NCI-H1048 (cell line): ENCODE measurements at regions not wholly inside any gene's neighbourhood (a gene's known extent, or its start where the extent isn't known, plus 50 kb on each side); places are given as distances from the start of the nearest gene placed in this dataset.

Experiments used
- DNase-seq: peaks from one replicate; lab custom pipeline; 2025; lab: John Stamatoyannopoulos, UW

DNA sequence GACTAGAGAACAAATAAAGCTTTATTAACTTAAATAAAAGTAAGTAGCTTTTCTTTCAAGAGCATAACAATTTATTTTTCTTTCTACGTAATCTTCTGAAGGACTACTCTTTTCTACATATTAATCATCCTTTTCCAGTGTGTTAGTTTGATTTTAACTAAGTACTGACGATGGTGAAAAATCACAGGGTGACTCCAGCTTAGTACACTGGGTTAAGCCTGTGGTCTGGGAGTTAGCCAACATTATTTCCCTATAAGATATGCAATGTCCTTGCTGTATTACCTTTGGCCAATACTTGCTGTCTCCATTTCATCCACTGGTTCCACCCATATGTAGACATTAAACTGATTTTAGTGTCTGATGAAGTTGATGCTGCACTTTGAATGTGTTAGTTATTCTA, 508.6 kb upstream of the SUCLG2 start:
- DNase-seq: no peak

DNA sequence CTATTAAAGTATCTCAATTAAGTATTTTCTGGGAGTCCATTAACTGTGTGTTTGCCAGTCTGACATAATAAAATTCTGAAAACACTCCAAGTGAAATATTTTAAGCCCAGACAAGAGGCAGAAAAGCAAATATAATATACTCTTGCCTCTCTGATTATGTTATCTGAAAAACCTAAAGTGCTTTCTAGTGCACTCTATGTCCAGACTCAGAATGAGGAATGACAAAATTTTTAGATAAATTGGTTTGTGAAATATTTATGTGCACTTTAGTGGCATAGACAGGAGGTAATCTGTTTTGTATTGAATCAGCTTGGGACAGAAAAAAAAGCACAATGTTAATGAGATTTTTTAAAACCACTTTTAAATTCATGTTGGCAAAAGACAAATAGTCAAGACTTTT, 508.2 kb upstream of the SUCLG2 start:
- no peak for DNase-seq

DNA sequence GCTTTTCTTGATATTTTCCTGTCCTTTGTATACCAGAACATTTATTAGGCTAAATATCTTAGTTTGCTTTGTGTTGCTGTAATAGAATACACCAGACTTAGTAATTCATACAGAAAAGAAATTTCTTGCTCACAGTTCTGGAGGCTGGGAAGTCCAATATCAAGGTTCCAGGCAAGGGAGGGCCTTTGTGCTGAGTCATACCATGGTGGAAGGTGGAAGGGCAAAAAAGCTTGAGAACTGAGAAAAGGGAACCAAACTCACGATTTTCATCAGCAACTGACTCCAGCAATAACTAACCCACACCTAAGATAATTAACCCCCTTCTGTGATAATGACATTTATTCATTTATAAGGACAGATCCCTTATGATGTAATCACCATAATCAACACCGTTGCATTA, 496.9 kb upstream of the SUCLG2 start:
- no peak for DNase-seq

DNA sequence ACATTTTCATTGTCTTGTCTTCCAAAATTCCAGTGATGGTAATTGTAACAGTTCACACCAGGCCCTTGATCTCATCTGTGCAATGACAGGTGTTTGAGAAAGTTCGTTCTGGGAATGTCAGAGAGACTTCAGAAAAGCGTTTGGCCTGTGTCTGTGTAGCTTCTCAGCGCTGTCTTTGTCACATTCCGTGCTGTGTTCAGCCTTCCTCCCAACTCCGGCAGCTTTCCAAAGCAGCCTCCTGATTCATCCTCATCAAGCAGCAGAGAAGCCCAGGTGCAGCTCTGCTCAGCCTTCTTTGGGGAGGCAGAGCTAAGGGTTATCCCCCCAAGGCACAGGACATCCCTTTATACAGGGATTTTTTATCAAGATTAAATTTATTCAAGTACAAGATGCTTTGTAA, 494.0 kb upstream of the SUCLG2 start:
- no peak for DNase-seq

DNA sequence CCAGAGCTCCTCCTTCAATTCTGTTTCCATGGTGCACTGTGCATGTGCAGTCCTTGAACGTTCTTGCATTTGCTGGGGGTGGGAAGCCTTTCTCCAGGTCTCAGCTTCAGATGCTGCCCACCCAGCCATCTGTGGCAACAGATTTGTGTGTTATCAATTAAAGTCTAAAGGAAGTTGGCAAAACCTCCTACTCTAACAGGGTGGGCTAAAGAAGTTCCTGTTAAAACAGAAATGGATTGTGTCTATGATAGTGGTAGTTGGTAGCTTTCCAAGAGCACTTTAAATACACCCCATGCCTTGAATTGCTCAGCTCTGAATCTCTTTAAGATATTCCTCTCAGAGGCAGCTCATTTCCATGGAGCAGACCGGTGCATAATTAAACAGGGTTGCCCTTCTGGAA, 488.0 kb upstream of the SUCLG2 start:
- no peak for DNase-seq

DNA sequence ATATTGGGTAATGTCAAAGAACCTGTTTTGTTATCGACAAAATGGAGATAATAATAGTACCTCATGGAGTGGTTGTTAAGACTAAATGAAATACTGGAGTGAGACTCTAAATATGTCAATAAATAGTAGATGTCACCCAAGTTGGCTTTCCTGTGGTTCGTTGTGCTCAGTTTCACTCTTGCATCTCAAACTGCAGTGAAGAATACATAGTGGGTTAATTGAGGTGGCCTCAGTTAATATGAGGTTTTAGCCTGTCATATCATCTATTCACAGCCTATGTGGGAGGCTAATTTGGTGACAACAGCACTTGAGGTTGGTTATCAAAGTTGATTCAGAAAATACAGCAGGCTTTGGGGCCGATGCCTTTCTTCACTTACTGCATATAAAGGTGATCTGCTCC, 485.5 kb upstream of the SUCLG2 start:
- no peak for DNase-seq

DNA sequence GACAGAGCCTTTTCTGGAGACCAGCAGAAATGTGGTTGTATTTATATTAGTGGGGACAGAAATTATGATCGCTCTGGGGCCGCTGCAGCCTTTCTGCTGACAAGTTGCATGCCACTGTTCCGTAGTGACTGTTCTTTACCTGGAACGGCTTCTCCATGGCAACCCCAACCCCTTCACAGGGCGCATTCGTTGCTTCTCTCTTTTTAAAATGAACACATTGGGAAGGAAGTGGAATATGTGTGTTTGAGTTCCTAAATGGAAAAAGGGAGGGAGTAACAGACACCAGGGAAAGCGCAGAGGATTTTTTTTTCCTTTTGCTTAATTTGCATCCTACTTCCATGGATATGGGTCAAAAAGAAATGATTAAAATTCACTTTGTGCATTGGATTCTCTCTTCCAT, 482.0 kb upstream of the SUCLG2 start:
- DNase-seq: no peak

DNA sequence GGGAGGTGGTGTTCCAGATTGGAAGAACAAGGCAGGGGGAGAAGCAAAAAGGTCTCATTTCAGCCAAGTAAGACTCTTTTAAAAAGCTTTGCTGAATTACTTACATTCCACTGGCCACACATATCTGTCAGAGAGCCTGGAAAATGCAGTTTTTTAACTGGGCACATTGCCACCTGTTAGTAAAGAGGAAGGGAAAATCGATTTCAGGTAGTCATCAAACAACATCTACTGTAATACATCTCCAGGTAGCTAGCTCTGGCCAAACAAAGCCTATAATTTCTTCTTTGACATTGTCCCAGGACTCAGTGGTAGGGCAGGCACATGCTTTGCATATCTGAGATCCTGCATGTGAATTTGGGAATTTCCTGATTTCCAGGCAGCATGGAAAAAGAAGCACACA, 480.7 kb upstream of the SUCLG2 start:
- no peak for DNase-seq

DNA sequence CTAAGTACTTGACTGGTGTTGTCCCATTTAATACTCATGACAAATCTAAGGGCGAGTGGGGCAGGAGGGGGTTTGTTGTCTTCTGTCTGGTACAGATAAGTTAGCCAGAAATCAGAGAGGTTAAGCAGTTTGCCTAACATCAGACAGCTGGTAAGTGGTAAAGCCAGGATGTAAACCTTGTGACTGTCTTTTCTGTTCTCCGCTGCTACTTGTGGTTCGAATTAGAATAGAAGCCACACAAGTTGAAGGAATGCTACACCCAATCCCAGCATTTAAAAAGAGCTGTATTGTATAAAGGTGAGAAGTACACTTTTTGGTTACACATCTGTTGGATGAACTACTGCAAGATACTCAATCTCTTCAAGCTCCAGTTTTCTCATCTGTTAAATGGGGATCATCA, 474.7 kb upstream of the SUCLG2 start:
- no peak for DNase-seq

DNA sequence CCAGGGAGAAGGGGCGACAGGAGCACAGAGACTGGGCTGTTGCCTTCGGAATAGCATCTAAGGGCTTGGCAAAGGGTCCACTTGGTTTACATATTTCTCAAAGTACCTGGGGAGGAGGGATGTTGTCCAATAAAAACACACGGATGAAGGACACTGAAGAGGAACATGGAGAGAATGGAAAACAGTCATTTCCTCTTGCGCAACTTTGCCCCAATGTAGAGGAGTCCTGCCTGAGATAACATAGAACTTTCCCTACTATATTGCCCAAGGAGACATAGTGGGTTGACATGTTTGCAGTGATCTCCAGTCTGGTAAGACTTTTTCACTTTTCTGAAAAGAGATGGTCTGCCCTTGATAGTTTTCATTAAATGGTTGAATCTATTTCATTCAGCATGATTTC, 468.8 kb upstream of the SUCLG2 start:
- no peak for DNase-seq

DNA sequence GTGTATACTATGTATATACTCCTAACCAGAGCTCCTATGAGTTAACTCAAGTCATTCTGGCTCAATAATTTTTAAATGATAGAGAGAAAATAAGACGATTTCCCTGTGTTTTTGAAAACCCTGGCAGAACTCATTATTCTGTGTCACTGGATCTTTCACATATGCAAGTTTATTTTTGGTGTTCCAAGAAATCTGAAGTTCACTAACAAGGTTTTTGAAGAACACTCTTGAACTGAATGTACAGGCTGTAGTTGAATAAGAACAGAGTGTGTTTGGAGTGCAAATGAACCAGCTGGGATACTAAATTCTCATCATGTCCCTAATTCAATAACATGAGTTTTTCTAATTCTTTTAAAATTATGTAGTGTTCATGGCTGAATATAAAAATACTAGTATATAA, 466.9 kb upstream of the SUCLG2 start:
- no peak for DNase-seq

DNA sequence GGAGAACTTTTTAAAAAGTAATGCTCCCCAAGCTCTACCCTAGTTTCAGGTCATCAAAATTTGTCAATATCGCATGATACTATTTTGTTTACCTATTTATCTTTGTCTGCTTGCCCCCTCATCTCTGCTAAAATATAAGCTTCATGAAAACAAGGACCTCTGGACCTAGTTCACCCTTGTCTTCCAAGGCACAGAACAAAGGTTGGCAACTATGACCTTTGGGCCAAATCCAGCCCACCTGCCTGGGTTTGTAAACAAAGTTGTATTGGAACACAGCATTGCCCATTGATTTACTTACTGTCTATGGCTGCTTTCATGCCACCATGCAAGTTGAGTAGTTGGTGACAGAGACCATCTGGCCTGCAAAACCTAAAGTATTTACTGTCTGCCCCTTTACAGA, 462.2 kb upstream of the SUCLG2 start:
- no peak for DNase-seq

DNA sequence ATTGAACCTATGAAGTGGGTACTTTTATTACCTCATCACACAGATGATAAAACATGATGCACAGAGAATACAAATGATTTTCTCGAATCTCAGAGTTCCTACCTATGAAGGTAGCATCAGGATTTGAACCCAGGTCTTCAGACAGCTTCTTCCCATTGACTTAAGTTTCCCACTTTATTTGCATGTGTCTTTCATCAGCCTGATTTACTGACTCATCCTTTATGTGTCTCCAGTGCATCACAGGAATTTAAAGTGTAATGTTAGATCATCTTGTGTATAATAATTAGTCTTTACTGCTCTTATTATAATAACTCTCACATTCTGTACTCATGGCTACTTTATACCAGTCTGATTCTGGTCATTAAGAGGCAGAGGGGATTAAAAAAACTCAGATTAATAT, 449.4 kb upstream of the SUCLG2 start:
- no peak for DNase-seq

DNA sequence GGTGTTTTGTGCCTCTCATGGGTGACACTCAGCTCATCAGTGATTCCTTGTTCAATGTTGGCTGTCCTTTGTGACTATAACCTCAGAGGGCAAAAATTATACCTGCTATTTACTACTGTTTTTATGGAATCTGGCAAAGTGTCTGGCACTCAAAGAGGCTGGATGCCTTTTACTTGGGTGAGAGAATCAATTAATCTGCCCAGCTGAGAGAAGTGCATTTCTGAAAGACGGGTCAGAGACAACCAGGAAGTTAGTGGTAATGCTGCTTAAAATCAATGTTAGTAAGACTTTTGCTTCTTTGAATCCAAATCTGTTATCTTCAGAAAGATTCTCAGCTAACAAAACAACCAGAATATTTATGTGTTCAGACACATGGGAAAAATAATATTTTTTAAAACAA, 436.2 kb upstream of the SUCLG2 start:
- DNase-seq: no peak

DNA sequence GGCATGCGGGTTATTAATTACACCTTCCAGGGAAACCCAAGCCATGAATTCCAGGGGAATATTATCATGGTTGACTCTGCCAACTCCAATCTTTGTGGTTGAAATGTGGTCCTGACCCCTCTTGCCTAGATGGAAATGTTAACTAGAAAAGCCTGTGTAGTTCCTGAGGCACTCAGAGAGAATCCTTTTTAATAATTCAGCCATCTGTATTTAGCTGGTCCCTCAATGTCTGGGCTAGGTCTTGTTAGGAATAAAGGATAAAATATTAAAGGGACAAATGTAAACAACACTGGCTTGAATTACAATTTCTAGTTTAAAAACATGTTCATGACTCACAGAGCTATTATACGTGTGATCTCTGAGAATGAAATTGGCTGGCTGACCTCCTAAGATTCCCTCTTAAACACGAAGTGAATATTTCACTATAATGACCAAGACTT, 435.2 kb upstream of the SUCLG2 start:
- no peak for DNase-seq

DNA sequence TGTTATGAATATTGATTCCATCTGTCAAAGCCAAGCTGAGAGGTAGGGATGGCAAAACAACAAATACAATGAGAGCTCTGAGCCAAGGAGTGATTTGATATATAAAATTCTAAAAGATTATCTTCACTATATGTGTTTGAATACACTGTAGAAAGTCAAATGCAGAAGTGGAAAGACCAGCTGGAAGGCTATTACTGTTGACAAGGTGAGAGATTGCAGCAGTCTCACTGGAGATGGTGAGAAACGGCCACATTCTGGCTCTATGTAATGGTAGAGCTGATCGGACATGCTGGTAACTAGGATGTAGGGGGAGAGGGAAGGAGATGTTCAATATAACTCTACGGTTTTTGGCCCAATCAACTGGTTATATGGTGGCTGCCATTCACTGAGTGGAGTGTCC, 434.2 kb upstream of the SUCLG2 start:
- DNase-seq: no peak

DNA sequence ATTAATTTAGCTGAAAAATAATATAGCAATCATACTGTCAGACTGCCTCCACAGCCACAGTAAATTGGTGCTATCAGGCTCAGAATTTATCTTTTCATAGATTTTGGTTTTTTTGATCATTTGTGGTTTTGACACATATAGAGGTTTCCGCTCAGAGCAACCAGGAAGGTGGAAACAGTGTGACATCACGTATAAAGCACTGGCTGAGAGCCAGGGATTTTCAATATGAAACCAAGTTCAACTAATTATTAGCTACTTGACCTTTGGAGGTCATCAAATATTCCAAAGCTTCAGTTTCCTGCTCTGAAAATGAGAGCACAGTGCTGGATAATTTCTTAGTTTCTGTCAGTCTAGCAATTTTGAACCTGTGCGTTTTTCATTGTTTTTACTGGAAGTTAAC, 433.8 kb upstream of the SUCLG2 start:
- no peak for DNase-seq

DNA sequence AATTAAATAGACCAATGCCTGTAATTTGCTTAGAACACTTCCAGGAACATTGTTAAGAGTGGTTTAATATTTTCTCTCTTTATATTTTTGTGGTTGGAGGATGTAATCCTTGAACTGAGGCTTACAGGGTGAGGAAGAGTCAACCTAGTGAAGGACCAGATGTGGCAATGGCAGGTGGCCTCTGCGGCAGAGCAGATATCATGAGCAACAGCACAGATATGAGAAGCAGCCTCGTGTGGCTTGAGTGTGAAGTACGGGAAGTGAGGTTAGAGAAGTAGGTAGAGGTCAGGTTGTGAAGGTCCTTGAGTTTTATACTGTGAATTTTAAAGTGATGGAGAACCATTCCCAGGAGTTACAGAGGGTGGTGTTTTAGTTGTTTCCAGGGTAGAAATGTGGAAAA, 417.6 kb upstream of the SUCLG2 start:
- DNase-seq: no peak

DNA sequence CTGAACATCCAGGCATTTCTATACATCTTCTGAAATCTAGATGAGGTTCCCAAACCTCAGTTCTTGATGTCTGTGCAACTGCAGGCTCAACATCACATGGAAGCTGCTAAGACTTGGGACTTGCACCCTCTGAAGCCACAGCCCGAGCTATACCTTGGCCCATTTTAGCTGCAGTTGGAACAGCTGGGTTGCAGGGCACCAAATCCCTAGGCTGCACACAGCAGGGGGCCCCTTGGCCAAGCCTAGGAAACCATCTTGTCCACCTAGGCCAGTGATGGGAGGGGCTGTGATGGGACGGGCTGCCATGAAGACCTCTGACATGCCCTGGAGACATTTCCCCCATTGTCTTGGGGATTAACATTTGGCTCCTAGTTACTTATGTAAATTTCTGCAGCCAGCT, 415.8 kb upstream of the SUCLG2 start:
- no peak for DNase-seq

DNA sequence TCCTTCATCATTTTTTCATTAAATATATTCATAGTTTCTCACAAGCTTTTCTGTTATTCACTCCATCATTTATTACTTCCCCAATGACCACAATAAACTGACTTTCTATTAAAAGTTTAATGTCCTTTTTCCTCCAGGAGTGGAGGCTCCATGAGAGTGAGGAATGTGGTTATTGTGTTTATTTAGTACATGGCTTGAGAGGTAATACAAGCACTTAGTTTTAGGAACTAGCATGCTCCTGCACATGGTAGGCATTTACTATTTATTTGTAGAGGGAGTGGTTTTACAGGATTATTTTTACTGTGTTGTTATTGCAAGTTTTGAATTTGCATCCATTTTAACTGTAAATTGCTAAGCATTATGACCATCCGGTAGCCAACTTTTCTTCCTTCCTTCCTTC, 412.9 kb upstream of the SUCLG2 start:
- DNase-seq: no peak

DNA sequence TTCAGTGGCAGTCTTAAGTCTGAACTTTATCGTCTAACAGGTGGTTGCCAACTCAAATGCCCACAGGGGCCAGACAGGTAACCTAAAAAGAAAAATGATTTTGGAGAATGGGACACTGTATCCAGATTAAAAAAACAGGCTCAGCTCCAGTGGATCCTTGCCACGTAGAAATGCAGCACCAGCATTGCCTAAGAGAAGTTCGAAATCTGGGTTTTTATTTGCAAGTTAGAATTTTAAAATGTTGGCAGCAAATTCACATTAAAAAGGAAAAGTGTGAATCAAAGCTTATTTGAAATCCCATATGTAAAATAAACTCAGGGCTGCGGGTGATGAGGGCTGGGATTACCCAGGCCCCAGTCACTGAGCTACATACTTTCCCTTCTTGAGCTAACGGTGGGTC, 408.5 kb upstream of the SUCLG2 start:
- DNase-seq: no peak

DNA sequence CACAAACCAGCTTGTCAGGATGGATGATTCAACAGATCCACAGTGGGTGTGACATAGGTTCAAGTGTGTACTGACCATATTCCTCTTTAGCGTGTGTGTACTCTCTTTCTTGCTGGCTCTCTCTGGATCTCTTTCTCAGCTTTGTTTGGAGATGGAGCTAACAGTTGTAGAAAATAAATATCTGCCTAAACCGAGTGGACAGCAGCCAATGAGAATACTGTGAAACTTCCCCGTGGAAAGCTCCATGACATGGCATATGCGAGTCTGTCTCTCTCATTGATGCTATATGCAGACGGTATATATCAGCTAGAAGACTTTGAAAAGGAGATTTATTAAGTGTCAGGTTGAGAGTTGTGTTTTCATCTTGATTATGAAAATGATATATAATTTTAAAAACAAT, 406.5 kb upstream of the SUCLG2 start:
- DNase-seq: no peak

DNA sequence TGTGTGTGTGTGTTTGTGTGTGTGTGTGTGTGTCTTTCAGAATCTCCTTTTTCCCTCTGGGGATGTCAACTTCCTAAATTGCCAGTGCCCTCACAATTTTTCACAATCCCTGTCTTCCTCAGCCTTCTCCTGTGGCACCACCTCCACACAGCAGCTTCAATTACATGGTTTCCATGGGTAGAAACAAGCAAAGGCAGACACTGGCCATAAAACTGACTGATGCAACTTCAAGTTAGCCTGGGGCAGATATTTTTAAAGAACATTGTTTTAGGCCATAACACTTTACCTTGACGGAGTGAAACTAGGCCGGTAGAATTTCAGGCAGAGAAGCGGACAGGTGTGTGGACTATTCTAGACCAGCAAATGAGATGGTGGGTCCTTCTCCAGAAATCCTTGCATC, 405.8 kb upstream of the SUCLG2 start:
- DNase-seq: no peak

DNA sequence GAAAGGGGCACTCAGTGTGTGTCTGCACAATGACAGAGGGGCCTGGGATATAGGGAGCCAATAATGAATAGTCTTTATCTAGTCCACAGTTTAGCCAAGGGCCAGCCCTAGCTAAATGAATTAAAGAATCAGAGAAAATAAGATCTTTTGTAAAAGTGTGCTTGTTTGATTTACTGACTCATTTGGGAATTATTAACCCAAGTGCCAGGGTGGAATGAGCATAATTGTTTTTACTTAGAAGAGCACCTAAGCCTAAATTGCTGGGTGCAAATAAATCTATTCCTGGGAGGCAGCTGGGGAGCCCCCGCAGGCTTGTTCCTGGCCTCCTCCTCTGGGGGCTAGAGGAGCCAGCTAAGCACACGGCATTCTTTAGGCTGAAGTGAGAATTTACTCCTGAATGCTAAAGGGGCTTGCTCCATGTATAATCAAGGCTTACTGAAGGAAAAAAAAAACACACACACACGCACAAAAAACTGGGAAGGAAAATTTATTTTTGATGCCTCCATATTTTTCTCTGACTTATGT, 405.3 kb upstream of the SUCLG2 start:
- no peak for DNase-seq

DNA sequence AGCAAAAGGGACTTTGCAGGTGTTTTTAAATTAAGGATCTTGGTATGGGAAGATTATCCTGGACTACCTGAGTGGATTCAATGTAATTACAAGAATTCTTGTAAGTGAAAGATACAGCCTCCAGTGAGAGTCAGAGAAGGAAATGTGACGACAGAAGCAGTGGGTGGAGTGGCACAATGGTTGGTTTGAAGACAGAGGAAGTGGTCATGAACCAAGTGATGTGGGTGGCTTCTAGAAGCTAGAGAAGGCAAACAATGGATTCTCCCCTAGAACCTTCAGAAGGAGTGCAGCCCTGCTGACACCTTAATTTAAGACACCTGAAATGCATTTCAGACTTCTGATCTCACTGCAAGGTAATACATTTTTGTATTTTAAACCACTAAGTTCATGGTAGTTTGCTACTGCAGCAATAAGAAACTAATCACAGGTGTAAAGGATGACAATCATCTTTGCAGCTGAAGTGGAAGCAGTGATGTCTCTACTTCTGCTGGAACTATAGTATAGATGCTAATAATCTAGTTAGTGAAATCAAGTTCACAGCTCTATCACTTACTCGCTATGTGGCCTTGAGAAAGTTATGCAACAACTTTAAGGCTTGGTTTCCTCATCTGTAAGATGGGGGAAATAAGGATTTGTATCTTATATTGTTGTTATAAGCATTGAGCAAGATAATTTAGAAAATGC, 403.4 kb upstream of the SUCLG2 start:
- DNase-seq: no peak
